ENCODE measurements at regions not wholly inside any gene's neighbourhood (a gene's known extent, or its start where the extent isn't known, plus 50 kb on each side); places are given as distances from the start of the nearest gene placed in this dataset.

- DNase-seq (ENCODE audit: low spot score) (no peak), ATAC-seq (no peak)
- intact Hi-C loops (cut with DNase I): no loop called here
Observed at GRCh38 chr1:114342376-114342775, 168.6 kb downstream of the TRIM33 start.

GRCh38 chr1:114341856-114342255 lies 169.1 kb downstream of the TRIM33 start:
- peak; percentile 31 for ATAC-seq
- DNase-seq (ENCODE audit: low spot score): no peak

GRCh38 chr1:114341299-114341698 lies 169.7 kb downstream of the TRIM33 start:
- intact Hi-C loops (cut with DNase I): no loop called here
- no peak for DNase-seq (ENCODE audit: low spot score)
- no peak for ATAC-seq

More at GRCh38 chr1:114341856-114342255, 169.1 kb downstream of the TRIM33 start:
- intact Hi-C loops (cut with DNase I): no loop called here

- intact Hi-C loops (cut with DNase I): no loop called here
- no peak for ATAC-seq
- no peak for DNase-seq (ENCODE audit: low spot score)
Observed at GRCh38 chr1:114340892-114341291, 170.1 kb downstream of the TRIM33 start.

GRCh38 chr1:114339379-114339778 lies 171.6 kb downstream of the TRIM33 start:
- DNase-seq (ENCODE audit: low spot score) (no peak), ATAC-seq (no peak)
- intact Hi-C loops (cut with DNase I): no loop called here

GRCh38 chr1:114338191-114338890 lies 172.7 kb downstream of the TRIM33 start:
- DNase-seq (ENCODE audit: low spot score) (no peak), ATAC-seq (no peak)
- intact Hi-C loops (cut with DNase I): no loop called here

- intact Hi-C loops (cut with DNase I): no loop called here
- DNase-seq (ENCODE audit: low spot score): no peak
Observed at GRCh38 chr1:114337417-114337816, 173.6 kb downstream of the TRIM33 start.

GRCh38 chr1:114336360-114336759 lies 174.6 kb downstream of the TRIM33 start:
- no peak for DNase-seq (ENCODE audit: low spot score)
- ATAC-seq: no peak
- intact Hi-C loops (cut with DNase I): no loop called here

More at GRCh38 chr1:114337417-114337816, 173.6 kb downstream of the TRIM33 start:
- no peak for ATAC-seq

GRCh38 chr1:114335273-114335672 lies 175.7 kb downstream of the TRIM33 start:
- DNase-seq (ENCODE audit: low spot score) (no peak), ATAC-seq (no peak)
- intact Hi-C loops (cut with DNase I): no loop called here

- ATAC-seq (no peak), DNase-seq (ENCODE audit: low spot score) (no peak)
- intact Hi-C loops (cut with DNase I): no loop called here
Observed at GRCh38 chr1:114334297-114334696, 176.7 kb downstream of the TRIM33 start.

- intact Hi-C loops (cut with DNase I): no loop called here
Observed at GRCh38 chr1:114333690-114334089, 177.3 kb downstream of the TRIM33 start.

GRCh38 chr1:114331936-114332335 lies 178.3 kb upstream of the SYT6 start:
- DNase-seq (ENCODE audit: low spot score) (no peak), ATAC-seq (no peak)

More at GRCh38 chr1:114333690-114334089, 177.3 kb downstream of the TRIM33 start:
- DNase-seq (ENCODE audit: low spot score) (no peak), ATAC-seq (no peak)

GRCh38 chr1:114330451-114330983 lies 176.8 kb upstream of the SYT6 start:
- intact Hi-C loops (cut with DNase I): no loop called here
- DNase-seq (ENCODE audit: low spot score) (no peak), ATAC-seq (no peak)

More at GRCh38 chr1:114331936-114332335, 178.3 kb upstream of the SYT6 start:
- intact Hi-C loops (cut with DNase I): no loop called here

GRCh38 chr1:114328361-114328904 lies 174.8 kb upstream of the SYT6 start:
- DNase-seq (ENCODE audit: low spot score): no peak
- intact Hi-C loops (cut with DNase I): no loop called here
- no peak for ATAC-seq

GRCh38 chr1:114324662-114324965 lies 170.9 kb upstream of the SYT6 start:
- DNase-seq (ENCODE audit: low spot score) (no peak), ATAC-seq (no peak)
- intact Hi-C loops (cut with DNase I): no loop called here

- ATAC-seq: no peak
Observed at GRCh38 chr1:114323959-114324661, 170.4 kb upstream of the SYT6 start.

GRCh38 chr1:114322734-114323133 lies 169.1 kb upstream of the SYT6 start:
- no peak for ATAC-seq
- DNase-seq (ENCODE audit: low spot score): no peak
- intact Hi-C loops (cut with DNase I): no loop called here

More at GRCh38 chr1:114323959-114324661, 170.4 kb upstream of the SYT6 start:
- no peak for DNase-seq (ENCODE audit: low spot score)
- intact Hi-C loops (cut with DNase I): no loop called here

GRCh38 chr1:114322207-114322606 lies 168.5 kb upstream of the SYT6 start:
- DNase-seq (ENCODE audit: low spot score): no peak
- no peak for ATAC-seq
- intact Hi-C loops (cut with DNase I): no loop called here

- intact Hi-C loops (cut with DNase I): no loop called here
- ATAC-seq: no peak
- no peak for DNase-seq (ENCODE audit: low spot score)
Observed at GRCh38 chr1:114320586-114320985, 166.9 kb upstream of the SYT6 start.

- DNase-seq (ENCODE audit: low spot score) (no peak), ATAC-seq (no peak)
- intact Hi-C loops (cut with DNase I): no loop called here
Observed at GRCh38 chr1:114319418-114319817, 165.7 kb upstream of the SYT6 start.
